Stimulated activated CD4-positive, alpha-beta T cell treated with anti-CD3 and anti-CD28 coated beads, Interleukin-12 subunit alpha, Interleukin-12 subunit beta, amount 100 ng/mL, for 48 hours (primary cell): ENCODE measurements at regions not wholly inside any gene's neighbourhood (a gene's known extent, or its start where the extent isn't known, plus 50 kb on each side); places are given as distances from the start of the nearest gene placed in this dataset.

Source experiments
- DNase-seq, 3 donors: peaks; one replicate each; pipeline ENCODE4 v3.0.0-alpha.2; 2020; ENCODE audit warnings: low read depth in 2 of 3, low spot score in 1 of 3

GRCh38 chr2:191557841-191558240 is 120.1 kb upstream of the NABP1 start:
- DNase-seq, result no peak

DNA sequence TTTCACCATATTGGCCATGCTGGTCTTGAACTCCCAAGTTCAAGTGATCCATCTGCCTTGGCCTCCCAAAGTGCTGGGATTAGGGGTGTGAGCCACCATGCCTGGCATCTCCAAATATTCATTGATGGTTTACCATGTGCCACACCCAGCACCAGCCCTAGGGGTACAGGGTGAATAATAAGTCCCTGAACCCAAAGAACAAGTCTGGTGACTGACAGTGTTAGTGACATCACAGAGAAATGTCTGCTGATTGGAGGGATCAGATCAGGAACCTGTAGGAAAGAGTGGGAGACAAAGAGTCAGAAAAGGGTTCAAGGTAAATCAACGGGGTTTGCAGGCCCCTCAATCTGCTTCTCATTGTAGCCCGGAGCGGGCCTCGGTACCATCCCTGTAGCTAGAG is 118.4 kb upstream of the NABP1 start:
- DNase-seq, result no peak

GRCh38 chr2:191560411-191560980 is 117.4 kb upstream of the NABP1 start:
- DNase-seq, result no peak

- DNase-seq, result no peak
Observed at GRCh38 chr2:191565120-191565519, 112.8 kb upstream of the NABP1 start.

- no peak for DNase-seq
Observed at GRCh38 chr2:191565647-191566198, 112.2 kb upstream of the NABP1 start.

DNA sequence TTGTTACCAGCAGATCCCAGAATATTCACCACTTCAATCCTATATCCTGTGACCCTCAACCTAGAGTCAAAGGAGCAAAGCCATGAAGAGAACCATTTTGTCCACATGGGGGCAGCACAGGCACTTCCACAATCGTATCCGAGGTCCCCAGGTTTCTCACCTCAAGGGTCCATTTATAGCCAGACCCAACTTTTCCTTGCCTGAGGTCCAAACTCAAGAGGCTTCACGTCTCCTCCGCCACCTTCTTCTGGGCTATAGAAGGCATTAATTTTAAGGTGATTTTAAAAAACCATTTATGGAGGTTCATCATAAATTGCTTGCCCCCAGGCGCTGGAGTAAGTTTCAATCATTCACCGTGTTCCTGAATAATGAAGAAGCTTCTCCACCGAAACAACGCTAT is 111.6 kb upstream of the NABP1 start:
- DNase-seq, result peak; percentile 37 to 70 (median 61)

DNA sequence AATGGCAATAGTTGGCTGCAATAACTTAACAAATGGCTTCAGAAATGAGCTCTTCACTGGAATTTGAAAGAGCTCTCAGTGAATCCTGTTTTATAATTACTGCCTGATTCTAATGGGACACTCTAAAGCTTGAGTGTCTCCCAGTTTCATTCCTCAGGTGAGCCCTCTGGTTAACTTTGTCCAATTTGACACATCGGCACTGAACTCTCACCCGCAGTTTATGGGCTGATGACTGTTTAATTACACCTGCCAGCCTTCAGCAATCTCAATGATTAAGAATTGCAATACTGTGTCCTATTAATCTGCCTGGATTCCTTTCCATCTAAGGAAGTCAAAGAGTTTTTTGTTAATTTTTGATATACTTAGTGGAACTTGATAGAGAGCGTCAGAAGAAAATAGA is 110.7 kb upstream of the NABP1 start:
- DNase-seq, result no peak

- DNase-seq, result no peak
Observed at GRCh38 chr2:191569025-191569424, 108.9 kb upstream of the NABP1 start.

DNA sequence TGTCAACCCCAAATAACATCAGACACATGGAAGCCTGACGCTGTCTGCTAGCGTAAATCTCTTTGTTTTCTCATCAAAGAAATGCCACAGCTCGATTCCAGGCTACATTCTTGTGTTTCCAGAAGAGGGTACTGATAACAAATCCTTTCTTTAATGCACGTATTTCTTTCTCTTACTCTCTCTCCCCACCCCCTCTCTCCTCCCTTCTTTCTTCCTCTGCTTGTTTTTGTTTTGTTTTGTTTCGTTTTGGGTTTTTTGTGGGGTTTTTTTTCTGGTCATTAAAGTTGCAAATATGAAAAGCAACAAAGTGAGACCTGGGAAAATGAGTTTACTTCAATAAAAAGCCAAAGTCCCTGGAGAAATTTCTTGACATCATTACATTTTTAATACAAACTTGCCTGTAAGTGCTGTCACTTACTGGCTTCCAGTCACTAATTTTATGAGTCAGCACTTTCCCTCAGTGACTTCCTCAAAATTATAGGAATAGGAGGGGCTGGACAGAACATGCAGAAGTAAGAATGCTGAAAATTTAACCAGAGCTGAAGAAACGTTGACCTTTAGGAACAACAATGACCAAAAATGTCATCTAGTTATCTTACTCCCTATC is 106.7 kb upstream of the NABP1 start:
- DNase-seq, result no peak

GRCh38 chr2:191572319-191572718 is 105.6 kb upstream of the NABP1 start:
- no peak for DNase-seq

- no peak for DNase-seq
Observed at GRCh38 chr2:191573216-191573615, 104.7 kb upstream of the NABP1 start.

GRCh38 chr2:191574232-191574631 is 103.7 kb upstream of the NABP1 start:
- DNase-seq, result no peak

DNA sequence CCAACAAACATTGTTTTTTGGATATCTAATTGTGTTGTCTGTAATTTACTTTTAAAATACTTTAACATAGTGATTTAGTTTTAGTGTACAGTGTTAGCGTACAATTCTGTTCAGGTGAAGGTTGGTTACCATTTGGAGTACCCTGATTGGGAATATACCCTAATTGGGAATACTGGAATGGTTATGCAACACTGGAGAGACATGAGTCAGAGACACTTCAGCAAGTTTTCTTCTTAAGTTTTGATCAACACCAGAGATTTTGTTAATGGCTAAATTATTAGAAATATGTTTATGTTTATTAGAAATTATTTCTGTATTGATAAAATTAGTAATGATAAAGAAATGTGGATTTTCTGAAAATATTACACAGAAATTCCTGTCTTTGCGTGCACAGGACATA is 100.3 kb upstream of the NABP1 start:
- DNase-seq, result no peak

DNA sequence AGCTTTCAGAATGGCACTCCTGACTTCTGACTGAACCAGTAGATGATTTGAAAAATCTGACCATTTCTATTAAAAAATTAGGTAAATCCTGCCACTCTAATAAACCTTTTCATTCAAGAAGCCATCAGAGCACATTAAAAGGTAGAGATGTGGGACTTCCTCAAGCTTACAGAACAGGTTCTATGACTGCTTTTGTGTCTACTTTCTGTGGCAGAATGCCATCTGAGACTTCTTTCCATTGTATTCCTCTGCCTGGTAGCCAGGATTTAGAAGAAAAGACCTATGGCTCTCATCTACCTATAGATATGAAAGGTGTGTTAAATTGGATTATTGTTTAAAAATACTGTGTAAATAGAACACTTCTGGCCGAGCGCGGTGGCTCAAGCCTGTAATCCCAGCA is 99.9 kb upstream of the NABP1 start:
- no peak for DNase-seq

DNA sequence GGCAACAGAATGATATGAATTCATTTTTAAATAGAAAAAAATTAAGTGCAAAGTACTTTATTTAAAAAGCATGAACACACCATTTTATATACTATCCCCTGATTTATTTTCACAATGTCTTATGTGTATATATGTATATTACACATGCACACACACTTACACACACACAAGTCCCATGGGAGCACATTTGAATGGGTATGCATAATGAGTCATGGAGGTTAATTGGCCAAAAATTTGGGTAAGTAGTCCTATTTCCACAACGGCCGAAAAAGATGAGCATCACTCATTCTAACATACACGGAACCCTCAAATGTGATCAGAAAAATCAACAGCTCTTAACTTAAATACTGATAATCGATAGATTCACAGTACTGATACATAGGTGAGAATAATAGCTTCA is 97.4 kb upstream of the NABP1 start:
- DNase-seq, result no peak

- DNase-seq, result no peak
Observed at GRCh38 chr2:191581003-191581402, 96.9 kb upstream of the NABP1 start.

DNA sequence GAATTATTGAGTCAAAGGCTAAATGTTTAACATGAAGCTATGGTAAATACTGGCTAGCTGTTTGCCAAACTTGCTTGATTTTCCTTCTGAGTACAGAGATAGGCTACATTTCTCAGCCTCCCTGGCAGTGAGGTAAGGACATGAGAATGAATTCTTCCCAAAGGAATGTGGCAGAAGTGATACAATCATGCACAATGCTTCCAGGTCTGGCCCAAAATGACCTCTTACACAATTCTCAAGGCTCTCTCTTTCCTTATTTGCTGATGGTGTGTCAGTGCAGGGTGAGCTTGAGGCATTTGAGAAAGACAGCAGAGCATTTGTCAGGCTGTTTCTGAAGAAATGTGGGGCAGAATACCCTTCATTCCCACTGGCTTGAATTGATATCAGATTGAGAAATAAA is 95.6 kb upstream of the NABP1 start:
- no peak for DNase-seq

GRCh38 chr2:191591025-191591424 is 86.9 kb upstream of the NABP1 start:
- DNase-seq, result no peak

- DNase-seq, result no peak
Observed at GRCh38 chr2:191593622-191594385, 84.1 kb upstream of the NABP1 start.

GRCh38 chr2:191597186-191597751 is 80.7 kb upstream of the NABP1 start:
- no peak for DNase-seq

GRCh38 chr2:191598296-191598695 is 79.6 kb upstream of the NABP1 start:
- DNase-seq, result no peak

GRCh38 chr2:191601060-191601459 is 76.9 kb upstream of the NABP1 start:
- no peak for DNase-seq
